BLaER1 (cell line): ENCODE measurements at regions not wholly inside any gene's neighbourhood (a gene's known extent, or its start where the extent isn't known, plus 50 kb on each side); places are given as distances from the start of the nearest gene placed in this dataset.

Source experiments
- H3K27ac ChIP-seq: shearing (Covaris generic); formaldehyde crosslinking; 2 replicates; pipeline ENCODE4 v1.8.1; 2022
- H3K27me3 ChIP-seq: shearing (Covaris generic); formaldehyde crosslinking; 2 replicates; pipeline ENCODE4 v1.8.1; 2022
- H3K36me3 ChIP-seq: shearing (Covaris generic); formaldehyde crosslinking; 2 replicates; pipeline ENCODE4 v1.8.1; 2022
- H3K4me1 ChIP-seq: shearing (Covaris generic); formaldehyde crosslinking; 2 replicates; pipeline ENCODE4 v1.8.1; 2022
- H3K4me2 ChIP-seq: shearing (Covaris generic); formaldehyde crosslinking; 2 replicates; pipeline ENCODE4 v1.8.1; 2022
- H3K4me3 ChIP-seq: shearing (Covaris generic); formaldehyde crosslinking; 2 replicates; pipeline ENCODE4 v1.8.1; 2022
- H3K9ac ChIP-seq: shearing (Covaris generic); formaldehyde crosslinking; 2 replicates; pipeline ENCODE4 v1.8.1; 2022
- H3K9me3 ChIP-seq: shearing (Covaris generic); formaldehyde crosslinking; 2 replicates; pipeline ENCODE4 v1.8.1; 2022
- H4K20me1 ChIP-seq: shearing (Covaris generic); formaldehyde crosslinking; 2 replicates; pipeline ENCODE4 v1.8.1; 2022
- Cebpa-rat ChIP-seq: shearing (Covaris generic); IDR thresholded peaks from 2 replicates; pipeline ENCODE4 v1.8.1; 2022

DNA sequence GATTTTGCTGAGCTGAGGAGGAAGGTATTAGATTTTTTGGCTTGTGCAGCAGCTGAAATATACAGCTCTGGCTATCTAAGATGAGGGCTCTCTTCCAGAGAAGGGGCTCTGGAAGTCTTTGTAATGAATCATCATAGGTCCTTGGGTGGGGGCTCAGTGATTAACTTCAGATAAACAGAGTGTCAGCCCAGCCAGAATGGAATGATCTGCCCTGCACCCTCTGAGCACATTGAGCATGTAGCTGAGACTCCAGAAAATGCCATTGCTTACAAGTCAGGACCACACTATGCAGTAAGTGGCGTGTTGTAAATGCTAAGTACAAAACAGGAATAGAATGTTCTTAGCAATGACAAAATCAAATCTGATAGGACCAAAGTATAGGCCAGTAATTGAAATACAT is 836.0 kb downstream of the PDHA2 start:
- no peaks in the 10 kb centered on the region for H3K36me3 ChIP-seq
- no peak overlapping the region for H3K9ac ChIP-seq
- no peaks in the 10 kb centered on the region for H3K4me1 ChIP-seq
- H4K20me1 ChIP-seq, result no peaks in the 10 kb centered on the region
- H3K4me3 ChIP-seq, result no peak overlapping the region
- no peak for TF ChIP-seq Cebpa-rat
- no peaks in the 10 kb centered on the region for H3K9me3 ChIP-seq
- no peaks in the 10 kb centered on the region for H3K27me3 ChIP-seq
- H3K27ac ChIP-seq, result no peak overlapping the region
- no peak overlapping the region for H3K4me2 ChIP-seq

DNA sequence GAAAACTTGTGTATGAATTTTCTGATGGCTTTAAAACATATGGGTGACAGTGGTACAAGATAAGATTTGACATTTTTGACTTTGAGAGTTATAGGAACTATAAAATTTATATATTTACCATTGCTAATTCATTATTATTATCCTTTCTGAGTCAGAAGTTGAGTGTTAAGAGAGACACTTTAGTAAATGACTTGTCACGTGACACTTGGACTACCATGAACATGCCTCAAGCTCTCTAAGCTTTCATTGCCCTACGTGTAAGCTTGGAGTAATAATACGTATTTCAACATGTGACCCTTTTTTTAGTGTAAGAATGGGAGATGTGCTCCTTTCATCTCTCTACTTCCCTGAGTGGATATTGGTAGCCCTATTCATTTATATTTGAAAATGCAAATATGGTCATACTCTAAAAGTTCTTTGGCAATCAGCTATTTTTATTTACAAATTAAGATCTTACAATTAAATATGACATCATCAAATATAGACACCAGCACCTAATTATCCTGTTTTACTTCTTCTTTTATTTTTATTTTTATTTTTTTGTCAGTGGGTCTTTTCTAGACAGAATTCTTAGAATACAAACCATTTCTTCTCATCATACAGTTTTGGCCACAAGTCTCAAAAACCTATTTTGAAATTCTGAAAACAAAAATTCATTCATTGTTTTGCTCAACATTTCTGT is 837.0 kb downstream of the PDHA2 start:
- Histone ChIP-seq H3K4me1 (no peaks in the 10 kb centered on the region), H3K4me2 (no peak overlapping the region), H3K4me3 (no peak overlapping the region), H3K27me3 (no peaks in the 10 kb centered on the region), H3K9ac (no peak overlapping the region), H3K9me3 (no peaks in the 10 kb centered on the region), H3K36me3 (no peaks in the 10 kb centered on the region), H3K27ac (no peak overlapping the region), H4K20me1 (no peaks in the 10 kb centered on the region)
- no peak for TF ChIP-seq Cebpa-rat

DNA sequence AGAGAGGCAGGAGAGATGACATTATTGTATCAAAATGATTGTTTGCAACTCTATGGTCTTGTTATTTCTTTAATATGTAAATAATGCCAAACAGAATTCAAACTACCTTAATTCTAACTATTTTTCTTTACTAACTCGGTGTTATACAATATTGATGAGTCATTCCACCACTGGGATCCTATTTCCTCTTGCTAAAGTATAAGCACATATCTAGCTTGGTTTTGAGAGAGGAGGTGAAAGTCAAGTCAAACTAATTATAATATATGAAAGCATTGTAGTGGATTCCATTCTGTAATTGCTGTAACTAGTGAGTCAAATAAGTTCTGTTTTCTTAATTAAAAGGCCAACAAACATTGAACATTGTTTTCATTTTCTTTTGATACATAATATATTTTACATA is 837.6 kb downstream of the PDHA2 start:
- H3K27ac ChIP-seq, result no peak overlapping the region
- H3K4me3 ChIP-seq, result no peak overlapping the region
- H3K27me3 ChIP-seq, result no peaks in the 10 kb centered on the region
- H3K36me3 ChIP-seq, result no peaks in the 10 kb centered on the region
- no peak overlapping the region for H3K9ac ChIP-seq
- no peaks in the 10 kb centered on the region for H4K20me1 ChIP-seq
- no peaks in the 10 kb centered on the region for H3K4me1 ChIP-seq
- H3K4me2 ChIP-seq, result no peak overlapping the region
- no peaks in the 10 kb centered on the region for H3K9me3 ChIP-seq
- no peak for TF ChIP-seq Cebpa-rat

DNA sequence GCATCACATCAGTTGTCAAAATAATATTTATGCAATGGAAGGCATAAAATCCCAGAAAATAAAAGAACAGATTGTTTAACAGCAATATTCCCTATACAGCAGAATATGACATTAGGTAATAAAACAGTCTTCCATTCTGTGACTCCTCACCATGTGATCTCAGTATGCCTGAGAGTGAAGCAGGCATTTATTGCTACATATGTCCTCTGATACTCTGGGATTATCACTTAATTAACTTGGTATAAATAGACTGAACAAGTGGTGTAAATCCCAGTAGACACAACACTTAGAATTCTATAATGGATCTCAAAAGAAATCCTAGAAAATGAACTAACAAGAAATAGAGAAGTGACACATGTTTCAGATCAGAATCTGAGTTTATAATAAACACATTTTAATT is 841.3 kb downstream of the PDHA2 start:
- Histone ChIP-seq H3K9ac (no peak overlapping the region), H3K9me3 (no peaks in the 10 kb centered on the region), H3K4me2 (no peak overlapping the region), H3K27me3 (no peaks in the 10 kb centered on the region), H3K36me3 (no peaks in the 10 kb centered on the region), H3K27ac (no peak overlapping the region), H3K4me3 (no peak overlapping the region), H4K20me1 (no peaks in the 10 kb centered on the region), H3K4me1 (no peaks in the 10 kb centered on the region)
- no peak for TF ChIP-seq Cebpa-rat

DNA sequence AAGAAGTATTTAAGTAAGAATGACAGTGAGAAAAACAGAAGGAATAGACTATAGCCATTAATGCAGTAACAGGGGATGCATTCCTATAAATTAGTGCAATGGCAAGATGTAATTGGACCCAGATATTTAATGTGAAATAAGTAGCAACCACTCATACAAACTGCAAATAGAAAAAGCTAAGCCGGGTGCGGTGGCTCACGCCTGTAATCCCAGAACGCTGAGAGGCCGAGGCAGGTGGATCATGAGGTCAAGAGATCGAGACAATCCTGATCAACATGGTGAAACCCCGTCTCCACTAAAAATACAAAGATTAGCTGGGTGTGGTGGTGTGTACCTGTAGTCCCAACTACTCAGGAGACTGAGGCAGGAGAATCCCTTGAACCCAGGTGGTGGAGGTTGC is 845.8 kb downstream of the PDHA2 start:
- TF ChIP-seq Cebpa-rat, result no peak
- no peak overlapping the region for H3K4me2 ChIP-seq
- no peak overlapping the region for H3K27ac ChIP-seq
- no peak overlapping the region for H3K9ac ChIP-seq
- no peaks in the 10 kb centered on the region for H4K20me1 ChIP-seq
- no peaks in the 10 kb centered on the region for H3K36me3 ChIP-seq
- H3K4me1 ChIP-seq, result no peaks in the 10 kb centered on the region
- no peak overlapping the region for H3K4me3 ChIP-seq
- H3K27me3 ChIP-seq, result no peaks in the 10 kb centered on the region
- no peaks in the 10 kb centered on the region for H3K9me3 ChIP-seq

DNA sequence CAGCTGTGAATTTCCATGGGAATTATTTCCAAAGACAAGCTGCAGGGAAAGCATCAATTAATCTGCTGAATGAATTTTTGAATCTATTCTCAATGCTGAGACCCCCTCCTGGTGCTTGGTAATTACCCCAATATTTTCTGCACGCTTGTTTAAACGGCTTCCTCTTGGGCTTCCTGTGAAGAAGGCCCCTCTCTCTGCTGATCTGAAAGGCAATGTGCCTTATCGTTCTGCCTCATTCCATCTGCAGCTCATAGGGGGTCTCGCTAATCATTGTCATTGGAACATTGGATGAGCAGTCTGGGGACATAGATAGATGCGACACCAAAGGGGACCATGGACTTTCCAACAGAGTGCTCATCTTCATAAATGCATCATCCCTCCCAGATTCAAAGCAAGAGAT is 851.6 kb downstream of the PDHA2 start:
- H3K36me3 ChIP-seq, result no peaks in the 10 kb centered on the region
- H3K4me1 ChIP-seq, result no peaks in the 10 kb centered on the region
- no peaks in the 10 kb centered on the region for H4K20me1 ChIP-seq
- H3K9ac ChIP-seq, result no peak overlapping the region
- H3K9me3 ChIP-seq, result no peaks in the 10 kb centered on the region
- no peak overlapping the region for H3K27ac ChIP-seq
- no peak overlapping the region for H3K4me3 ChIP-seq
- no peaks in the 10 kb centered on the region for H3K27me3 ChIP-seq
- no peak overlapping the region for H3K4me2 ChIP-seq
- no peak for TF ChIP-seq Cebpa-rat

DNA sequence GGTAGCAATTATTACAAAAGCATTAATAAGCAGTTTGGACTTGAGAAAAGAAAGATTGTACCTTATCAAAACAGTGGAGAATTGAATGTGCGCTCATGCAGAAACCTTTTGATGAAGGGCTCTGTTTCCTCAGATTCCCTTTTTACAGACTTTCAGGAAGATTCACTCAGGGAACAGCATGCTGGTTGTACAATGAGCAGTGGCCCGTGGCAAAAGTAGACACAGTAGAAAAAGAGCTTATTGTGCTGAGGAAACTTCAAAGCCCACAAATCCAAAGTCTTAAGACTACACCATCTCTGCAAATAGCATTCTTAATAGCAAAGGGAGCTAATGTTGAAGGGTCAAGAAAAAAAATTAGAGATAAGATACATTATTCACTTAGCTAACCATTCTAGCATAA is 858.9 kb downstream of the PDHA2 start:
- Histone ChIP-seq H3K9ac (no peak overlapping the region), H3K27ac (no peak overlapping the region), H3K4me2 (no peak overlapping the region), H3K4me1 (no peaks in the 10 kb centered on the region), H3K27me3 (no peaks in the 10 kb centered on the region), H3K4me3 (no peak overlapping the region), H4K20me1 (no peaks in the 10 kb centered on the region), H3K9me3 (no peaks in the 10 kb centered on the region), H3K36me3 (no peaks in the 10 kb centered on the region)
- no peak for TF ChIP-seq Cebpa-rat

DNA sequence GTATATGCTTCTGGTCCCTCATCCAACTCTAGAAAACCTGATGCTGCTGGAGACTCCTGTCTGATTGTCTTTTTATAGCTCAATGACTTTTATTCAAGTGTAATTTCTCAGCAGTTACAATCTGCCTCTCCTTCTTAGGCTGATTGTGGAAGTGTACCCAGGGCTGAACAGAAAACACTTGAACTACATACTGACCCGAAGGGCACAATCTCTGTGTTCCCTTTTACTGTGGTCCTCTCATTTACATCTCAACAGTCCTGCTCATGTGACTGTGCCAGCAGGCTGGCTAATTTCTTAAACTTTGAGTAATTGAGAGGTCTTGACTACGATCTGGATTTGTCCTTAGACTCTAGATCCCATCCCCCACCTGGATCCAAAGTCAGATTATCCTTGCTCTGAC is 863.4 kb downstream of the PDHA2 start:
- H3K9ac ChIP-seq, result no peak overlapping the region
- no peaks in the 10 kb centered on the region for H3K27me3 ChIP-seq
- H3K4me3 ChIP-seq, result no peak overlapping the region
- H3K27ac ChIP-seq, result no peak overlapping the region
- H3K9me3 ChIP-seq, result no peaks in the 10 kb centered on the region
- TF ChIP-seq Cebpa-rat, result no peak
- no peaks in the 10 kb centered on the region for H4K20me1 ChIP-seq
- no peak overlapping the region for H3K4me2 ChIP-seq
- H3K36me3 ChIP-seq, result no peaks in the 10 kb centered on the region
- H3K4me1 ChIP-seq, result no peaks in the 10 kb centered on the region

DNA sequence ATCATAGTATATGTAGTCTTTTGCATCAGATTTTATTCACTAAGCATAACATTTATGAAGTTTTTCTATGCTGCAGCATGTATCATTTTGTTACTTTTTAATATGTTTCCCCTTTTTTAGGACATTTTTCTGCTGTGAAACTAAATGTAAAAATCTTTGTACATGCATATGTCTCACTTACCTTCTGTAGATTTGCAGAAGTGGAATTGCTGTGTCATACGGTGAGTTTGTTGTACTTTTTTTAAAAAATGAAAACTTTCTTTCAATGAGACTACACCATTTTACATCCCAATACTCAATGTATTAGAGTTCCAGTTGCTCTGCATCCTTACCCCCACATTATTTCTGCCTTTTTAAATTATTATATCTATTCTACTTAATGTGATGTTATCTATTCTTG is 868.9 kb downstream of the PDHA2 start:
- no peak for TF ChIP-seq Cebpa-rat
- H3K9me3 ChIP-seq, result no peaks in the 10 kb centered on the region
- H3K27ac ChIP-seq, result no peak overlapping the region
- H3K4me3 ChIP-seq, result no peak overlapping the region
- H3K9ac ChIP-seq, result no peak overlapping the region
- no peaks in the 10 kb centered on the region for H3K4me1 ChIP-seq
- H3K36me3 ChIP-seq, result no peaks in the 10 kb centered on the region
- H4K20me1 ChIP-seq, result no peaks in the 10 kb centered on the region
- no peaks in the 10 kb centered on the region for H3K27me3 ChIP-seq
- H3K4me2 ChIP-seq, result no peak overlapping the region

DNA sequence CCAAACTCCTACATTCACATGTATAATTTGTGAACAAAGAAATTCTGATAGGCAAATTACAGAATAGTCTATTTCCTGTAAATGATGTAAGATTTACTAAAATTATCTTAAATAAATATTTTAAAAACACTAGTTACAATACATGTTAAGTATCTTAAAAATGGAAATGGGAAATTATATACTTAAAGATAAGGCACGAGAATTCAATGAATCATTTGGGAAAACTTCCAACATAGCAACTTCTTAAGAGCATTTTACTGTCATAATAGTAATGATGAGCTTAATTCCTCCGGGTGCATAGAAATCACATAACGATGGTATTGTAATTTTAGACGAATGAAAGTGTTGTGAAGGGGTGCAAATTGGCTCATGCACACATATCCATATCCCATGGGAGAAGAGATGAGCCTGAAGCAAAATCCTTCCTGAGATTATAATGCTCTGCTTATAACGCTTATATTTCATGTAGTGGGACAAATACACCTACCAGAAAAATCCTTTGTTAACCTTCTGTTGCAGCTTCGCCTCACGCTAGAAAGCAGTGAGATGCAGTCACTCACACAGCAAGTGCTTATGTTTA is 873.5 kb downstream of the PDHA2 start:
- TF ChIP-seq Cebpa-rat, result no peak
- H3K4me2 ChIP-seq, result no peak overlapping the region
- no peak overlapping the region for H3K27ac ChIP-seq
- H4K20me1 ChIP-seq, result no peaks in the 10 kb centered on the region
- H3K9me3 ChIP-seq, result no peaks in the 10 kb centered on the region
- no peaks in the 10 kb centered on the region for H3K4me1 ChIP-seq
- H3K4me3 ChIP-seq, result no peak overlapping the region
- H3K36me3 ChIP-seq, result no peaks in the 10 kb centered on the region
- H3K27me3 ChIP-seq, result no peaks in the 10 kb centered on the region
- no peak overlapping the region for H3K9ac ChIP-seq

DNA sequence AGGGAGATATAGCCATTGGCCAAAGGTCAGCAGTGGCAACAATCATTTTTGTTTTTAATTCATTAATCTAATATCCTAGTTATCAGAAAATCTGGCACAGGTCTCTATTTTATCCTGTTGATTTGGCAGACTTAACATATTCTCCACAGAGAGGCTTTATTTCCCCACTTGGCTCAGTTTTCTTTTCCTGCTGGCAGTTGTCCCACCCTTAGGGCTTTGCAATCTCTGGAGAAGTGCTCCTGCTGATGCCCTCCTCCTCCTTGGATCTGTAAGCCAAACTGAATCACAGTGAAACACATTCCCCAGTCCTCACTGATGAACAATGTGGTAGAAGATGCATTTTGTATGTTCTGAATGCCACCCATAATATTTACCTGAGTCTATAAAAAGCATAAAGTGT is 889.7 kb downstream of the PDHA2 start:
- no peak overlapping the region for H3K9ac ChIP-seq
- no peaks in the 10 kb centered on the region for H4K20me1 ChIP-seq
- H3K36me3 ChIP-seq, result no peaks in the 10 kb centered on the region
- H3K4me3 ChIP-seq, result no peak overlapping the region
- H3K27me3 ChIP-seq, result no peaks in the 10 kb centered on the region
- H3K27ac ChIP-seq, result no peak overlapping the region
- no peak overlapping the region for H3K4me2 ChIP-seq
- no peak for TF ChIP-seq Cebpa-rat
- H3K4me1 ChIP-seq, result no peaks in the 10 kb centered on the region
- H3K9me3 ChIP-seq, result peaks cover 10% of the 10 kb centered on the region
